GM19468 (cell line): ENCODE measurements at regions not wholly inside any gene's neighbourhood (a gene's known extent, or its start where the extent isn't known, plus 50 kb on each side); places are given as distances from the start of the nearest gene placed in this dataset.
"Not testable (repeated sequence)": the region's sequence is repeated elsewhere in the genome, so short reads cannot be mapped to it uniquely, and the experiment has no call there.

Experiments used
- ATAC-seq: cut with Tn5 transposase; IDR thresholded peaks from one replicate; pipeline ENCODE4 v1.9.1; 2021; ENCODE audit warnings: mild to moderate bottlenecking, moderate library complexity, moderate number of reproducible peaks; ENCODE audit not compliant: unreplicated experiment; ENCODE audit errors: extremely low read depth

- no peak for ATAC-seq
These were observed 719.6 kb upstream of the GRM3 start for GRCh38 chr7:85924062-85924461.

- no peak for ATAC-seq
These were observed 727.7 kb upstream of the GRM3 start for GRCh38 chr7:85916016-85916415.

- no peak for ATAC-seq
These were observed 727.6 kb upstream of the SEMA3D start for GRCh38 chr7:85914437-85914836.

GRCh38 chr7:85908051-85908450, 721.2 kb upstream of the SEMA3D start:
- ATAC-seq = no peak

GRCh38 chr7:85897967-85898366, 711.1 kb upstream of the SEMA3D start:
- ATAC-seq = no peak

- no peak for ATAC-seq
These were observed 709.7 kb upstream of the SEMA3D start for GRCh38 chr7:85896531-85896930.

- no peak for ATAC-seq
These were observed 709.0 kb upstream of the SEMA3D start for GRCh38 chr7:85895835-85896234.

GRCh38 chr7:85891900-85892299, 705.0 kb upstream of the SEMA3D start:
- not testable (repeated sequence) for ATAC-seq

GRCh38 chr7:85890244-85890811, 703.5 kb upstream of the SEMA3D start:
- ATAC-seq = peak; percentile 74

- no peak for ATAC-seq
These were observed 700.3 kb upstream of the SEMA3D start for GRCh38 chr7:85887133-85887532.

GRCh38 chr7:85882335-85882734, 695.5 kb upstream of the SEMA3D start:
- no peak for ATAC-seq

GRCh38 chr7:85875398-85875797, 688.5 kb upstream of the SEMA3D start:
- ATAC-seq = no peak

GRCh38 chr7:85866540-85866939, 679.7 kb upstream of the SEMA3D start:
- no peak for ATAC-seq

GRCh38 chr7:85851571-85852193, 664.8 kb upstream of the SEMA3D start:
- no peak for ATAC-seq

GRCh38 chr7:85850381-85850780, 663.5 kb upstream of the SEMA3D start:
- ATAC-seq = no peak

GRCh38 chr7:85840554-85840953, 653.7 kb upstream of the SEMA3D start:
- ATAC-seq = no peak

- no peak for ATAC-seq
These were observed 646.2 kb upstream of the SEMA3D start for GRCh38 chr7:85833066-85833465.

GRCh38 chr7:85830982-85831381, 644.1 kb upstream of the SEMA3D start:
- ATAC-seq = no peak

GRCh38 chr7:85829817-85830432, 643.1 kb upstream of the SEMA3D start:
- no peak for ATAC-seq

GRCh38 chr7:85829176-85829575, 642.3 kb upstream of the SEMA3D start:
- ATAC-seq = no peak

GRCh38 chr7:85828614-85829013, 641.8 kb upstream of the SEMA3D start:
- ATAC-seq = no peak
